Suprapubic skin (tissue), 4 donors: ENCODE measurements at regions not wholly inside any gene's neighbourhood (a gene's known extent, or its start where the extent isn't known, plus 50 kb on each side); places are given as distances from the start of the nearest gene placed in this dataset.

Experiments used
- CTCF ChIP-seq, 2 donors: fragments of 200-600 bp in 1 of 2; fragments of 450-650 bp in 1 of 2; sonication (generic) in 1 of 2; IDR thresholded peaks; one replicate each; pipeline ENCODE4 v1.5.1; 2016 to 2019; ENCODE audit warnings: antibody characterized with exemption in 2 of 2, mild to moderate bottlenecking in 1 of 2, moderate library complexity in 1 of 2
- EP300 ChIP-seq: sonication (generic); formaldehyde crosslinking; IDR thresholded peaks from one replicate; pipeline ENCODE4 v1.6.1; 2017; ENCODE audit warnings: antibody characterized with exemption
- POLR2A ChIP-seq, 2 donors: fragments of 450-650 bp; IDR thresholded peaks; one replicate each; pipeline ENCODE4 v1.6.1; 2017; ENCODE audit warnings: antibody characterized with exemption in 2 of 2, mild to moderate bottlenecking in 2 of 2, moderate library complexity in 2 of 2
- POLR2AphosphoS5 ChIP-seq, 3 donors: sonication (generic); formaldehyde crosslinking; IDR thresholded peaks; one replicate each; pipeline ENCODE4 v1.6.1; 2017; ENCODE audit warnings: antibody characterized with exemption in 3 of 3

GRCh38 chr11:17129003-17129402, 51.5 kb upstream of the RPS13 start:
- TF ChIP-seq CTCF (IDR thresholded peaks at IDR 0.05) (no peak), POLR2A (IDR thresholded peaks at IDR 0.05) (no peak), POLR2AphosphoS5 (IDR thresholded peaks at IDR 0.05) (no peak), EP300 (no peak)
